SK-N-SH (cell line): ENCODE measurements at regions not wholly inside any gene's neighbourhood (a gene's known extent, or its start where the extent isn't known, plus 50 kb on each side); places are given as distances from the start of the nearest gene placed in this dataset.

Source experiments
- CTCF ChIA-PET: fragments of 300-600, 350-600 bp; formaldehyde crosslinking; extraction: SDS; loops from one replicate; lab custom pipeline; 2021; lab: Yijun Ruan, JAX
- POLR2A ChIA-PET: fragments of 350-600 bp; sonication (Branson Sonifier 250); formaldehyde crosslinking; extraction: SDS; loops from one replicate; lab custom pipeline; 2020; ENCODE audit warnings: antibody characterized with exemption, inconsistent platforms; lab: Yijun Ruan, JAX
- DNase-seq: peaks from one replicate; pipeline ENCODE4 v3.0.0; 2012
- H2AFZ ChIP-seq: fragments of 200-600 bp; sonication (generic); 2 replicates; pipeline ENCODE4 v1.8.1; 2016; ENCODE audit warnings: antibody characterized with exemption, mild to moderate bottlenecking, low read depth
- H3F3A ChIP-seq: fragments of 200-600 bp; sonication (generic); replicated peaks from 2 replicates; pipeline ENCODE3; 2016; ENCODE audit warnings: antibody characterized with exemption, mild to moderate bottlenecking; ENCODE audit not compliant: insufficient read depth
- H3K27ac ChIP-seq, 2 experiments: fragments of 200-500 bp in 1 of 2; fragments of 200-600 bp in 1 of 2; sonication (Bioruptor generic) in 1 of 2; sonication (generic), shearing (Covaris generic) in 1 of 2; 2 replicates each; pipeline versions ENCODE4 v1.5.1 to v1.6.1; 2014 to 2016; ENCODE audit warnings: low read depth in 2 of 2, inconsistent platforms in 1 of 2, low read length in 1 of 2, mild to moderate bottlenecking in 1 of 2, mixed read lengths in 1 of 2
- H3K27me3 ChIP-seq: fragments of 200-600 bp; sonication (generic), shearing (Covaris generic); 2 replicates; pipeline ENCODE4 v1.6.1; 2016; ENCODE audit warnings: mixed run types; ENCODE audit not compliant: insufficient read depth
- H3K36me3 ChIP-seq, 2 experiments: fragments of 200-500 bp in 1 of 2; fragments of 200-600 bp in 1 of 2; sonication (Bioruptor generic) in 1 of 2; sonication (generic) in 1 of 2; replicated peaks in 1 of 2; 2 replicates each; pipeline versions ENCODE3 to v1.5.1; 2014 to 2016; ENCODE audit warnings: low read length in 1 of 2, mild to moderate bottlenecking in 1 of 2; ENCODE audit not compliant: insufficient read depth in 2 of 2, control insufficient read depth in 1 of 2
- H3K4me1 ChIP-seq, 2 experiments: fragments of 200-500 bp in 1 of 2; fragments of 200-600 bp in 1 of 2; sonication (Bioruptor generic) in 1 of 2; sonication (generic), shearing (Covaris generic) in 1 of 2; 2 replicates each; pipeline versions ENCODE4 v1.5.1 to v1.6.1; 2014 to 2016; ENCODE audit warnings: low read depth in 1 of 2, low read length in 1 of 2, mixed run types in 1 of 2; ENCODE audit not compliant: insufficient read depth in 2 of 2, control insufficient read depth in 1 of 2
- H3K4me2 ChIP-seq: fragments of 200-600 bp; sonication (generic), shearing (Covaris generic); 2 replicates; pipeline ENCODE4 v1.6.1; 2017; ENCODE audit warnings: mixed run types
- H3K4me3 ChIP-seq, 2 experiments: fragments of 200-500 bp in 1 of 2; fragments of 200-600 bp in 1 of 2; sonication (Bioruptor generic) in 1 of 2; sonication (generic), shearing (Covaris generic) in 1 of 2; 2 replicates each; pipeline versions ENCODE4 v1.5.1 to v1.8.1; 2014 to 2016; ENCODE audit warnings: low read depth in 2 of 2, inconsistent platforms in 1 of 2, low read length in 1 of 2, mild to moderate bottlenecking in 1 of 2, mixed read lengths in 1 of 2, moderate library complexity in 1 of 2
- H3K79me2 ChIP-seq: fragments of 200-600 bp; sonication (generic); 2 replicates; pipeline ENCODE4 v1.8.1; 2017; ENCODE audit warnings: mild to moderate bottlenecking; ENCODE audit not compliant: insufficient read depth
- H3K9ac ChIP-seq: fragments of 200-600 bp; sonication (generic); 2 replicates; pipeline ENCODE4 v1.6.1; 2017; ENCODE audit warnings: mixed run types
- H3K9me2 ChIP-seq: fragments of 200-600 bp; sonication (generic); 2 replicates; pipeline ENCODE4 v1.6.1; 2017; ENCODE audit warnings: mixed run types
- H3K9me3 ChIP-seq: fragments of 200-600 bp; sonication (generic); 2 replicates; pipeline ENCODE4 v1.6.1; 2017; ENCODE audit warnings: mixed run types, mild to moderate bottlenecking, moderate library complexity
- H4K20me1 ChIP-seq: fragments of 200-600 bp; sonication (generic); 2 replicates; pipeline ENCODE4 v1.6.1; 2017; ENCODE audit warnings: mild to moderate bottlenecking, mixed run types; ENCODE audit not compliant: insufficient read depth
- CHD2 ChIP-seq: fragments of 150-350 bp; IDR thresholded peaks from 2 replicates; pipeline ENCODE4 v1.6.1; 2018; ENCODE audit warnings: low read length; ENCODE audit not compliant: partially characterized antibody
- ELF1 ChIP-seq: IDR thresholded peaks from 2 replicates; pipeline ENCODE4 v1.4.0; 2012
- EZH2phosphoT487 ChIP-seq: fragments of 200-600 bp; sonication (generic); IDR thresholded peaks from 2 replicates; pipeline ENCODE4 v1.6.1; 2017; ENCODE audit warnings: low read depth, mixed run types, mild to moderate bottlenecking, antibody characterized with exemption, moderate library complexity, borderline replicate concordance
- FOSL2 ChIP-seq: IDR thresholded peaks from 2 replicates; pipeline ENCODE4 v1.4.0; 2012; ENCODE audit warnings: low read depth, mild to moderate bottlenecking, moderate library complexity, borderline replicate concordance
- GATA2 ChIP-seq: sonication (generic); formaldehyde crosslinking; IDR thresholded peaks from 2 replicates; pipeline ENCODE4 v1.5.0; 2020; ENCODE audit warnings: mild to moderate bottlenecking, missing genetic modification reagents
- JUND ChIP-seq: IDR thresholded peaks from 2 replicates; pipeline ENCODE4 v1.4.0; 2012
- MXI1 ChIP-seq: IDR thresholded peaks from 2 replicates; pipeline ENCODE4 v1.6.1; 2012; ENCODE audit warnings: mild to moderate bottlenecking, low read depth, low read length, improper control_type of control experiment
- NFIC ChIP-seq: IDR thresholded peaks from 2 replicates; pipeline ENCODE4 v1.4.0; 2012; ENCODE audit warnings: borderline replicate concordance
- NRF1 ChIP-seq: IDR thresholded peaks from 2 replicates; pipeline ENCODE4 v1.6.1; 2012; ENCODE audit warnings: low read depth, mild to moderate bottlenecking, low read length
- POLR2AphosphoS5 ChIP-seq: IDR thresholded peaks from 2 replicates; pipeline ENCODE4 v1.6.1; 2012; ENCODE audit warnings: low read depth, low read length
- RXRA ChIP-seq: IDR thresholded peaks from 2 replicates; pipeline ENCODE4 v1.4.0; 2012; ENCODE audit warnings: low read depth, mild to moderate bottlenecking, borderline replicate concordance
- SMC3 ChIP-seq: IDR thresholded peaks from 2 replicates; pipeline ENCODE4 v1.6.1; 2012; ENCODE audit warnings: low read depth, low read length, improper control_type of control experiment
- TAF1 ChIP-seq: IDR thresholded peaks from 2 replicates; pipeline ENCODE4 v1.6.1; 2012; ENCODE audit warnings: low read depth, mild to moderate bottlenecking, low read length, moderate library complexity, borderline replicate concordance
- TCF12 ChIP-seq: IDR thresholded peaks from 2 replicates; pipeline ENCODE4 v1.4.0; 2012
- TEAD4 ChIP-seq: IDR thresholded peaks from 2 replicates; pipeline ENCODE4 v1.4.0; 2012; ENCODE audit warnings: mild to moderate bottlenecking, borderline replicate concordance; ENCODE audit not compliant: insufficient read depth
- WGBS: methylation state at CpG from one replicate; pipeline ENCODE4 v1.1.6; 2017; ENCODE audit warnings: low lambda C conversion rate; 5-methylcytosine and 5-hydroxymethylcytosine counted together
- TF ChIP-seq, protein P1 (sequence below): fragments of 150-350 bp; IDR thresholded peaks from 2 replicates; pipeline ENCODE4 v1.6.1; 2017; ENCODE audit warnings: antibody characterized with exemption, low read length, low read depth, borderline replicate concordance
- TF ChIP-seq, protein P2 (sequence below): IDR thresholded peaks from 2 replicates; pipeline ENCODE4; 2012
- TF ChIP-seq, protein P3 (sequence below): IDR thresholded peaks from 2 replicates; pipeline ENCODE4 v1.4.0; 2012; ENCODE audit warnings: low read depth
- TF ChIP-seq, protein P4 (sequence below): IDR thresholded peaks from 2 replicates; pipeline ENCODE4 v1.4.0; 2012; ENCODE audit warnings: low read depth, borderline replicate concordance

DNA sequence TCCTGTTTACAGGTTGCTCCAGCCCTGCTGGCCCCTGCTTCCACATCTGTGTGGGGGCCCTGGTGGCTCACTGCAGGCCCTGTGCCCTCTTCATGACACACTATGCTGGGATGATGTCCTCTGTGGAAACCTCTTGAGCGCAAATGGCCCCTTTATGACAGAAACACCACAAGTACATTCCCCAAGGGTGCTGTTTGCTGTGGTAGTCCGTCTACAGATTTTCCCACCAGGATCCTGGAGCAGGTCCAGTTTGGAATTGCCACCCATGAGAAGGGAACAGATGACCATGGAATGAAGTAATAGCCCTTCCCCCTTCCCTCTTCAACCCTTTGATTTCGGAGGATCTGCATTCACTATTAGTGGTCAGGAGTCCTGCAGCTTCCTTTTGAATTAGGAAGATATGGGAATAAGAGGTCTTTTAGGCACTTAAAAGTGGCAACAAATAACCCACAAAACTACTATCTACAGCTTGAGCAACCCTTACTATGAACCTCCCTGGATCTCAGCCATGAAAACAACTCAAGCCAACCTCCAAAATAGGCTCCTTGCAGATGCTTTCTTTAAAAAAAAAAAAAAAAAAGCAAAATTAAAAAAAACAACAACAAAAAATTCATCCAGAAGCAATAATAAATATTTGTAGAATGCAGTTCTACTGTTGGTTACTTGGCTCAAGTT, 121.9 kb upstream of the TSPAN2 start:
- H3K36me3 ChIP-seq = no peaks in the 10 kb centered on the region
- H3K4me2 ChIP-seq = no peak overlapping the region
- peaks cover 0 to 6% of the 10 kb centered on the region in 2 experiments; a peak in 1 of 4 replicates for H3K4me1 ChIP-seq
- no peaks in the 10 kb centered on the region for H3K9me2 ChIP-seq
- H3K4me3 ChIP-seq = no peak overlapping the region
- H3K9ac ChIP-seq = no peak overlapping the region
- CTCF ChIA-PET = interaction anchor here (1.4 to 1.6 kb wide), 2 partner anchors 10 to 258 kb away, joined by 4 read pairs; no protein-coding TSS in a partner anchor
- TF ChIP-seq, protein P1, sequence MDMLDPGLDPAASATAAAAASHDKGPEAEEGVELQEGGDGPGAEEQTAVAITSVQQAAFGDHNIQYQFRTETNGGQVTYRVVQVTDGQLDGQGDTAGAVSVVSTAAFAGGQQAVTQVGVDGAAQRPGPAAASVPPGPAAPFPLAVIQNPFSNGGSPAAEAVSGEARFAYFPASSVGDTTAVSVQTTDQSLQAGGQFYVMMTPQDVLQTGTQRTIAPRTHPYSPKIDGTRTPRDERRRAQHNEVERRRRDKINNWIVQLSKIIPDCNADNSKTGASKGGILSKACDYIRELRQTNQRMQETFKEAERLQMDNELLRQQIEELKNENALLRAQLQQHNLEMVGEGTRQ = no peak
- TF ChIP-seq, protein P2, sequence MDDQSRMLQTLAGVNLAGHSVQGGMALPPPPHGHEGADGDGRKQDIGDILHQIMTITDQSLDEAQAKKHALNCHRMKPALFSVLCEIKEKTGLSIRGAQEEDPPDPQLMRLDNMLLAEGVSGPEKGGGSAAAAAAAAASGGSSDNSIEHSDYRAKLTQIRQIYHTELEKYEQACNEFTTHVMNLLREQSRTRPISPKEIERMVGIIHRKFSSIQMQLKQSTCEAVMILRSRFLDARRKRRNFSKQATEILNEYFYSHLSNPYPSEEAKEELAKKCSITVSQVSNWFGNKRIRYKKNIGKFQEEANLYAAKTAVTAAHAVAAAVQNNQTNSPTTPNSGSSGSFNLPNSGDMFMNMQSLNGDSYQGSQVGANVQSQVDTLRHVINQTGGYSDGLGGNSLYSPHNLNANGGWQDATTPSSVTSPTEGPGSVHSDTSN = no peak
- TF ChIP-seq NFIC (no peak), TEAD4 (no peak), NRF1 (no peak), SMC3 (no peak), GATA2 (CRISPR knock-in tag) (no peak), ELF1 (no peak), EZH2phosphoT487 (no peak), POLR2AphosphoS5 (no peak)
- TF ChIP-seq, all 33 proteins: peak for 0
- no peak overlapping the region for H3K27ac ChIP-seq
- H4K20me1 ChIP-seq = no peaks in the 10 kb centered on the region
- no peak for DNase-seq
- no peaks in the 10 kb centered on the region for H3K79me2 ChIP-seq
- no peaks in the 10 kb centered on the region for H3K9me3 ChIP-seq
- H3F3A ChIP-seq = peaks cover 4% of the 10 kb centered on the region
- POLR2A ChIA-PET = no interaction called here
- no peaks in the 10 kb centered on the region for H3K27me3 ChIP-seq
- WGBS = 92% methylated on average over 2 of the region's 3 CpGs
- no peak overlapping the region for H2AFZ ChIP-seq

DNA sequence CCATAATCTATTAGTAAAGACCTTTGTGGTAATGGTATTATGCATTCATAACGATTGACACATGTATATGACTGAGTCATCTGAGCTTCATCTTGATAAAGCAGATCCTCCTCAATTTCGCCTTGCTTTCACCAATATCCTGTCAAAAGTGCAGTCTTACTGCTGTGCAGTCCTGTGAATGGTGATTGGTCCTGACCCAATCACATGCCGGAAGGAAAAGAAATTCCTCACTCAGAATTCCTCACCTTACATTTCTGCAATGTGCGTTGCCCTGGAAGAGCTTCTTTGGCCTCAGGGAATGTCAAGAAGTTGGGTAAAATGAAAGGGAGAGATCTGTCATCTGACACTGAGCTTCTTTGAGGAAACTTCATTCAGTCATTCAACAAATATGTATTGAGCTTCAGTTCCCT, 121.0 kb upstream of the TSPAN2 start:
- Histone ChIP-seq H4K20me1 (no peaks in the 10 kb centered on the region), H3K4me2 (no peak overlapping the region), H3K4me1 (no peaks in the 10 kb centered on the region), H3K9me2 (no peaks in the 10 kb centered on the region), H3K9me3 (no peaks in the 10 kb centered on the region), H3F3A (no peaks in the 10 kb centered on the region), H3K4me3 (no peak overlapping the region), H3K9ac (no peak overlapping the region), H2AFZ (no peak overlapping the region), H3K36me3 (no peaks in the 10 kb centered on the region), H3K27ac (peak overlapping the region in 1 of 2 experiments; percentile 18; a peak in 1 of 4 replicates), H3K79me2 (no peaks in the 10 kb centered on the region), H3K27me3 (no peaks in the 10 kb centered on the region)
- CTCF ChIA-PET = interaction anchor here (0.6 to 1.6 kb wide), 3 partner anchors 11 to 259 kb away, joined by 4 read pairs; no protein-coding TSS in a partner anchor
- 53% methylated on average over 4 of the region's 4 CpGs for WGBS
- TF ChIP-seq, protein P1 = no peak
- TF ChIP-seq RXRA (no peak), NFIC (peak; percentile 22; the same call in 1 of the 2 replicates), POLR2AphosphoS5 (no peak), FOSL2 (peak; percentile 40; the same call in 1 of the 2 replicates), TAF1 (no peak), MXI1 (no peak), CHD2 (no peak), GATA2 (CRISPR knock-in tag) (no peak), TCF12 (peak; percentile 74), EZH2phosphoT487 (no peak), SMC3 (no peak), JUND (peak; percentile 60)
- TF ChIP-seq, protein P3, sequence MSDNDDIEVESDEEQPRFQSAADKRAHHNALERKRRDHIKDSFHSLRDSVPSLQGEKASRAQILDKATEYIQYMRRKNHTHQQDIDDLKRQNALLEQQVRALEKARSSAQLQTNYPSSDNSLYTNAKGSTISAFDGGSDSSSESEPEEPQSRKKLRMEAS = peak; percentile 31; the same call in 1 of the 2 replicates
- TF ChIP-seq, protein P2 = peak; percentile 76
- TF ChIP-seq, protein P4, sequence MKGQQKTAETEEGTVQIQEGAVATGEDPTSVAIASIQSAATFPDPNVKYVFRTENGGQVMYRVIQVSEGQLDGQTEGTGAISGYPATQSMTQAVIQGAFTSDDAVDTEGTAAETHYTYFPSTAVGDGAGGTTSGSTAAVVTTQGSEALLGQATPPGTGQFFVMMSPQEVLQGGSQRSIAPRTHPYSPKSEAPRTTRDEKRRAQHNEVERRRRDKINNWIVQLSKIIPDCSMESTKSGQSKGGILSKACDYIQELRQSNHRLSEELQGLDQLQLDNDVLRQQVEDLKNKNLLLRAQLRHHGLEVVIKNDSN = peak; percentile 70; the same call in 1 of the 2 replicates
- POLR2A ChIA-PET = no interaction called here
- no peak for DNase-seq
